Motor neuron (in vitro differentiated cells): ENCODE measurements at regions not wholly inside any gene's neighbourhood (a gene's known extent, or its start where the extent isn't known, plus 50 kb on each side); places are given as distances from the start of the nearest gene placed in this dataset.
A peak's percentile ranks its signal among the peaks of the same experiment; 100 is the strongest.

Source experiments
- ATAC-seq, 8 experiments: fragments of 200-7000 bp; cut with Tn5 transposase; replicated peaks in 6 of 8; 2 replicates each; pipeline ENCODE4 v1.8.0; 2021; ENCODE audit warnings: mild to moderate bottlenecking in 8 of 8, moderate library complexity in 8 of 8
- H3K27ac ChIP-seq, 2 donors: fragments of 250-450 bp; sonication (Bioruptor Pico); 2 replicates each; pipeline ENCODE4 v1.9.0; 2021; ENCODE audit warnings: antibody characterized with exemption in 2 of 2, mild to moderate bottlenecking in 2 of 2, moderate library complexity in 1 of 2
- H3K4me1 ChIP-seq, 2 donors: fragments of 250-450 bp; sonication (Bioruptor Pico); replicated peaks in 1 of 2; 2 replicates each; pipeline ENCODE4 v1.6.1; 2021; ENCODE audit warnings: antibody characterized with exemption in 2 of 2, mild to moderate bottlenecking in 2 of 2, moderate library complexity in 1 of 2
- H3K4me3 ChIP-seq, 5 donors: fragments of 250-450 bp; sonication (Bioruptor Pico); 2 replicates each; pipeline ENCODE4 v1.9.0; 2021; ENCODE audit warnings: antibody characterized with exemption in 5 of 5, mild to moderate bottlenecking in 5 of 5, moderate library complexity in 4 of 5
- WGBS, 10 experiments: fragments of 450-650 bp; shearing (Covaris generic); methylation state at CpG; one replicate each; pipeline ENCODE4 v1.0.0; 2022; 5-methylcytosine and 5-hydroxymethylcytosine counted together
- in situ Hi-C, 9 experiments: fragments of 400-800 bp; cut with MboI; loops; one replicate each; pipeline ENCODE4 v1.15.0; 2021; ENCODE audit warnings: low sequenced_read_pairs in 9 of 9, low pct_unique_long_range_greater_than_20kb in 2 of 9; ENCODE audit not compliant: unreplicated experiment in 9 of 9

GRCh38 chr11:56808326-56808725 is 59.8 kb upstream of the OR9G4 start:
- ATAC-seq: peak in 1 of 8 experiments; percentile 49
- no peak overlapping the region for H3K4me3 ChIP-seq
- WGBS, 10 experiments: 0 to 88% (median 63%) methylated on average over 1 of the region's 1 CpG; no CpG with 5 or more reads in 1 of the 10 experiments
- H3K4me1 ChIP-seq: no peaks in the 10 kb centered on the region
- in situ Hi-C loops: no loop called here
- H3K27ac ChIP-seq: no peak overlapping the region

- 0 to 71% (median 64%) methylated on average over 1 to 4 of the region's 4 CpGs; no CpG with 5 or more reads in 3 of the 10 experiments for WGBS, 10 experiments
- ATAC-seq: peak in 3 of 8 experiments; percentile 83 to 93 (median 88)
- Histone ChIP-seq H3K27ac (no peak overlapping the region), H3K4me3 (no peak overlapping the region), H3K4me1 (no peaks in the 10 kb centered on the region)
- in situ Hi-C loops: loop anchor here in 4 of 9 experiments (25.0 kb wide), 2 partner anchors 162 to 862 kb away; partner anchors contain the start of genes OR5I1 (in 4 of the 4) and OR5AP2 (in 1 of the 4)
These were observed 51.3 kb upstream of the OR9G4 start for GRCh38 chr11:56799691-56800210.
